ENCODE measurements at regions not wholly inside any gene's neighbourhood (a gene's known extent, or its start where the extent isn't known, plus 50 kb on each side); places are given as distances from the start of the nearest gene placed in this dataset.

- ATAC-seq: no peak
- H3K27me3 ChIP-seq: peaks cover 5% of the 10 kb centered on the region
- H3K27ac ChIP-seq: no peak overlapping the region
- peaks cover 0 to 4% (median 0%) of the 10 kb centered on the region in 3 donors for H3K9me3 ChIP-seq
- WGBS, 2 donors (ENCODE audit: low coverage in 1 of 2): 67 to 86% methylated on average over 1 to 2 of the region's 2 CpGs
- no peaks in the 10 kb centered on the region for H3K4me1 ChIP-seq
- H3K4me3 ChIP-seq: no peak overlapping the region
- TF ChIP-seq POLR2AphosphoS5 (IDR thresholded peaks at IDR 0.05) (no peak), CTCF (IDR thresholded peaks at IDR 0.05) (no peak), EP300 (IDR thresholded peaks at IDR 0.05) (no peak), POLR2A (IDR thresholded peaks at IDR 0.05) (no peak)
- no peaks in the 10 kb centered on the region for H3K36me3 ChIP-seq
Measured at GRCh38 chr11:115007851-115008250, 329.5 kb downstream of the NXPE2 start.

GRCh38 chr11:115008799-115009198 is 330.5 kb downstream of the NXPE2 start:
- Histone ChIP-seq H3K4me3 (no peak overlapping the region), H3K36me3 (no peaks in the 10 kb centered on the region), H3K27ac (no peak overlapping the region), H3K9me3 (peaks cover 0 to 1% (median 0%) of the 10 kb centered on the region in 3 donors), H3K27me3 (peaks cover 5% of the 10 kb centered on the region), H3K4me1 (no peaks in the 10 kb centered on the region)
- no peak for ATAC-seq
- WGBS, 2 donors (ENCODE audit: low coverage in 1 of 2): 54% methylated on average over 6 of the region's 6 CpGs; no CpG with 5 or more reads in 1 of the 2 donors
- TF ChIP-seq EP300 (IDR thresholded peaks at IDR 0.05): no peak
- no peak for TF ChIP-seq POLR2AphosphoS5 (IDR thresholded peaks at IDR 0.05)
- no peak for TF ChIP-seq POLR2A (IDR thresholded peaks at IDR 0.05)
- no peak for TF ChIP-seq CTCF (IDR thresholded peaks at IDR 0.05)

- peaks cover 0 to 29% (median 0%) of the 10 kb centered on the region in 3 donors for H3K9me3 ChIP-seq
- TF ChIP-seq POLR2A (IDR thresholded peaks at IDR 0.05) (no peak), POLR2AphosphoS5 (IDR thresholded peaks at IDR 0.05) (no peak), CTCF (IDR thresholded peaks at IDR 0.05) (no peak), EP300 (IDR thresholded peaks at IDR 0.05) (no peak)
- ATAC-seq: no peak
- H3K4me3 ChIP-seq: no peak overlapping the region
- H3K4me1 ChIP-seq: no peaks in the 10 kb centered on the region
- no peaks in the 10 kb centered on the region for H3K36me3 ChIP-seq
- H3K27me3 ChIP-seq: peaks cover 6% of the 10 kb centered on the region
- no peak overlapping the region for H3K27ac ChIP-seq
Measured at GRCh38 chr11:115017529-115017928, 339.2 kb downstream of the NXPE2 start.

- TF ChIP-seq POLR2A (IDR thresholded peaks at IDR 0.05) (no peak), EP300 (IDR thresholded peaks at IDR 0.05) (no peak), POLR2AphosphoS5 (IDR thresholded peaks at IDR 0.05) (no peak), CTCF (IDR thresholded peaks at IDR 0.05) (no peak)
- no peaks in the 10 kb centered on the region for H3K4me1 ChIP-seq
- no peak overlapping the region for H3K27ac ChIP-seq
- H3K9me3 ChIP-seq: peaks cover 0 to 4% (median 0%) of the 10 kb centered on the region in 3 donors
- no peak for ATAC-seq
- no peaks in the 10 kb centered on the region for H3K27me3 ChIP-seq
- no peaks in the 10 kb centered on the region for H3K36me3 ChIP-seq
- no peak overlapping the region for H3K4me3 ChIP-seq
Measured at GRCh38 chr11:115030166-115030565, 351.8 kb downstream of the NXPE2 start.

GRCh38 chr11:115036406-115037180 is 358.3 kb downstream of the NXPE2 start:
- no peaks in the 10 kb centered on the region for H3K4me1 ChIP-seq
- WGBS, 2 donors (ENCODE audit: low coverage in 1 of 2): 76 to 84% methylated on average over 5 to 7 of the region's 7 CpGs
- TF ChIP-seq POLR2AphosphoS5 (IDR thresholded peaks at IDR 0.05) (no peak), EP300 (IDR thresholded peaks at IDR 0.05) (no peak), POLR2A (IDR thresholded peaks at IDR 0.05) (no peak), CTCF (IDR thresholded peaks at IDR 0.05) (no peak)
- no peak overlapping the region for H3K27ac ChIP-seq
- H3K36me3 ChIP-seq: no peaks in the 10 kb centered on the region
- H3K4me3 ChIP-seq: no peak overlapping the region
- H3K9me3 ChIP-seq: no peaks in the 10 kb centered on the region
- no peak for ATAC-seq
- H3K27me3 ChIP-seq: no peaks in the 10 kb centered on the region
